HEK293 (cell line): ENCODE measurements at regions not wholly inside any gene's neighbourhood (a gene's known extent, or its start where the extent isn't known, plus 50 kb on each side); places are given as distances from the start of the nearest gene placed in this dataset.

Experiments used
- CTCF ChIA-PET: fragments of 350-600 bp; formaldehyde crosslinking; extraction: SDS; loops from one replicate; lab custom pipeline; 2021; ENCODE audit warnings: antibody characterized with exemption; lab: Yijun Ruan, JAX
- POLR2A ChIA-PET: fragments of 300-600 bp; formaldehyde crosslinking; extraction: SDS; loops from one replicate; lab custom pipeline; 2020; ENCODE audit warnings: antibody characterized with exemption, inconsistent platforms; lab: Yijun Ruan, JAX
- H3K27ac ChIP-seq: fragments of 200-500 bp; sonication (Bioruptor generic); 2 replicates; pipeline ENCODE4 v1.5.1; 2014; ENCODE audit warnings: low read depth, low read length, control low read depth, inconsistent platforms; ENCODE audit errors: extremely low read depth
- H3K36me3 ChIP-seq, 2 experiments: fragments of 200-500 bp in 1 of 2; sonication (Bioruptor generic) in 1 of 2; 1 replicate in 1 of 2; 2 replicates in 1 of 2; pipeline ENCODE4 v1.5.1; 2014 to 2017; ENCODE audit warnings: inconsistent platforms in 2 of 2, low read length in 2 of 2; ENCODE audit not compliant: control insufficient read depth in 2 of 2, insufficient read depth in 1 of 2
- H3K4me1 ChIP-seq: fragments of 200-500 bp; sonication (Bioruptor generic); 2 replicates; pipeline ENCODE4 v1.5.1; 2014; ENCODE audit warnings: mild to moderate bottlenecking, low read length, inconsistent platforms; ENCODE audit not compliant: control insufficient read depth, insufficient read depth
- H3K4me3 ChIP-seq: 2 replicates; pipeline ENCODE4 v1.5.1; 2011; ENCODE audit warnings: low read depth, mild to moderate bottlenecking, control low read depth, low read length, moderate library complexity
- H3K9me3 ChIP-seq: fragments of 200-500 bp; sonication (Bioruptor generic); 2 replicates; pipeline ENCODE4 v1.5.1; 2014; ENCODE audit warnings: low read depth, low read length, inconsistent platforms; ENCODE audit not compliant: control insufficient read depth, insufficient read depth
- IKZF3 ChIP-seq: fragments of 450-650 bp; IDR thresholded peaks from 2 replicates; pipeline ENCODE4 v1.5.0; 2018; ENCODE audit warnings: missing biosample characterization, mild to moderate bottlenecking, missing genetic modification characterization, moderate library complexity
- KLF10 ChIP-seq: fragments of 450-650 bp; IDR thresholded peaks from 2 replicates; pipeline ENCODE4 v1.5.1; 2018; ENCODE audit warnings: missing biosample characterization, mild to moderate bottlenecking, missing genetic modification characterization
- MYNN ChIP-seq: fragments of 450-650 bp; formaldehyde crosslinking; IDR thresholded peaks from 2 replicates; pipeline ENCODE4 v1.5.1; 2016; ENCODE audit warnings: missing biosample characterization, missing genetic modification characterization, borderline replicate concordance
- SALL2 ChIP-seq: fragments of 450-650 bp; formaldehyde crosslinking; IDR thresholded peaks from 2 replicates; pipeline ENCODE4 v1.5.0; 2017; ENCODE audit warnings: missing biosample characterization, mild to moderate bottlenecking, missing genetic modification characterization, borderline replicate concordance
- SCRT1 ChIP-seq: fragments of 450-650 bp; formaldehyde crosslinking; IDR thresholded peaks from 2 replicates; pipeline ENCODE4 v1.5.1; 2016; ENCODE audit warnings: missing biosample characterization, missing genetic modification characterization, borderline replicate concordance
- SETDB1 ChIP-seq: IDR thresholded peaks from one replicate; pipeline ENCODE4 v1.6.1; 2017; ENCODE audit warnings: mild to moderate bottlenecking, low read length, moderate library complexity, mixed read lengths; ENCODE audit not compliant: insufficient read length
- SP7 ChIP-seq: fragments of 450-650 bp; formaldehyde crosslinking; IDR thresholded peaks from 2 replicates; pipeline ENCODE4 v1.5.1; 2016; ENCODE audit warnings: missing biosample characterization, missing genetic modification characterization
- WT1 ChIP-seq: fragments of 450-650 bp; formaldehyde crosslinking; IDR thresholded peaks from 2 replicates; pipeline ENCODE4 v1.5.1; 2016; ENCODE audit warnings: missing biosample characterization, missing genetic modification characterization
- ZBTB8A ChIP-seq: fragments of 450-650 bp; formaldehyde crosslinking; IDR thresholded peaks from 2 replicates; pipeline ENCODE4 v1.5.1; 2016; ENCODE audit warnings: missing biosample characterization, missing genetic modification characterization
- ZFP37 ChIP-seq: fragments of 450-650 bp; formaldehyde crosslinking; IDR thresholded peaks from 2 replicates; pipeline ENCODE4 v1.5.1; 2016; ENCODE audit warnings: missing biosample characterization, missing genetic modification characterization
- ZNF121 ChIP-seq: fragments of 450-650 bp; formaldehyde crosslinking; IDR thresholded peaks from 2 replicates; pipeline ENCODE4 v1.5.1; 2016; ENCODE audit warnings: missing biosample characterization, missing genetic modification characterization
- ZNF132 ChIP-seq: fragments of 450-650 bp; formaldehyde crosslinking; IDR thresholded peaks from 2 replicates; pipeline ENCODE4 v1.5.1; 2017; ENCODE audit warnings: missing biosample characterization, missing genetic modification characterization, borderline replicate concordance
- ZNF146 ChIP-seq: fragments of 450-650 bp; formaldehyde crosslinking; IDR thresholded peaks from 2 replicates; pipeline ENCODE4 v1.5.1; 2016; ENCODE audit warnings: missing biosample characterization, missing genetic modification characterization
- ZNF148 ChIP-seq: fragments of 450-650 bp; formaldehyde crosslinking; IDR thresholded peaks from 2 replicates; pipeline ENCODE4 v1.5.0; 2017; ENCODE audit warnings: missing biosample characterization, missing genetic modification characterization, borderline replicate concordance
- ZNF155 ChIP-seq: fragments of 450-650 bp; formaldehyde crosslinking; IDR thresholded peaks from 2 replicates; pipeline ENCODE4 v1.5.1; 2016; ENCODE audit warnings: missing biosample characterization, missing genetic modification characterization
- ZNF223 ChIP-seq: fragments of 450-650 bp; formaldehyde crosslinking; IDR thresholded peaks from 2 replicates; pipeline ENCODE4 v1.5.1; 2016; ENCODE audit warnings: missing biosample characterization, missing genetic modification characterization
- ZNF292 ChIP-seq: fragments of 450-650 bp; formaldehyde crosslinking; IDR thresholded peaks from 2 replicates; pipeline ENCODE4 v1.5.1; 2016; ENCODE audit warnings: low read depth, missing biosample characterization, missing genetic modification characterization, borderline replicate concordance
- ZNF354C ChIP-seq: fragments of 450-650 bp; formaldehyde crosslinking; IDR thresholded peaks from 2 replicates; pipeline ENCODE4 v1.5.1; 2016; ENCODE audit warnings: missing biosample characterization, missing genetic modification characterization, low read depth, borderline replicate concordance
- ZNF37A ChIP-seq: fragments of 450-650 bp; IDR thresholded peaks from 2 replicates; pipeline ENCODE4 v1.5.1; 2018; ENCODE audit warnings: missing biosample characterization, missing genetic modification characterization
- ZNF473 ChIP-seq: fragments of 450-650 bp; formaldehyde crosslinking; IDR thresholded peaks from 2 replicates; pipeline ENCODE4 v1.5.1; 2017; ENCODE audit warnings: missing biosample characterization, missing genetic modification characterization
- ZNF510 ChIP-seq: fragments of 450-650 bp; formaldehyde crosslinking; IDR thresholded peaks from 2 replicates; pipeline ENCODE4 v1.5.1; 2018; ENCODE audit warnings: mild to moderate bottlenecking, missing genetic modification characterization, missing biosample characterization; ENCODE audit not compliant: insufficient replicate concordance
- ZNF514 ChIP-seq: fragments of 450-650 bp; formaldehyde crosslinking; IDR thresholded peaks from 2 replicates; pipeline ENCODE4 v1.5.1; 2016; ENCODE audit warnings: missing biosample characterization, missing genetic modification characterization
- ZNF530 ChIP-seq: fragments of 450-650 bp; formaldehyde crosslinking; IDR thresholded peaks from 2 replicates; pipeline ENCODE4 v1.5.1; 2016; ENCODE audit warnings: low read depth, missing biosample characterization, missing genetic modification characterization
- ZNF548 ChIP-seq: fragments of 450-650 bp; formaldehyde crosslinking; IDR thresholded peaks from 2 replicates; pipeline ENCODE4 v1.5.1; 2016; ENCODE audit warnings: missing biosample characterization, missing genetic modification characterization
- ZNF555 ChIP-seq: fragments of 450-650 bp; formaldehyde crosslinking; conservative IDR thresholded peaks from 2 replicates; pipeline ENCODE4 v1.5.1; 2017; ENCODE audit warnings: missing biosample characterization, mild to moderate bottlenecking, missing genetic modification characterization, inconsistent platforms
- ZNF624 ChIP-seq: fragments of 450-650 bp; formaldehyde crosslinking; IDR thresholded peaks from 2 replicates; pipeline ENCODE4 v1.5.1; 2017; ENCODE audit warnings: missing biosample characterization, missing genetic modification characterization
- ZNF629 ChIP-seq: fragments of 450-650 bp; formaldehyde crosslinking; IDR thresholded peaks from 2 replicates; pipeline ENCODE4 v1.5.1; 2017; ENCODE audit warnings: missing biosample characterization, missing genetic modification characterization
- ZNF664 ChIP-seq: fragments of 450-650 bp; formaldehyde crosslinking; IDR thresholded peaks from 2 replicates; pipeline ENCODE4 v1.5.1; 2016; ENCODE audit warnings: missing biosample characterization, missing genetic modification characterization
- ZNF707 ChIP-seq: fragments of 450-650 bp; formaldehyde crosslinking; IDR thresholded peaks from 2 replicates; pipeline ENCODE4 v1.5.1; 2016; ENCODE audit warnings: missing biosample characterization, missing genetic modification characterization
- ZNF776 ChIP-seq: fragments of 450-650 bp; formaldehyde crosslinking; IDR thresholded peaks from 2 replicates; pipeline ENCODE4 v1.5.0; 2017; ENCODE audit warnings: missing biosample characterization, missing genetic modification characterization, borderline replicate concordance
- ZNF777 ChIP-seq: fragments of 450-650 bp; formaldehyde crosslinking; IDR thresholded peaks from 2 replicates; pipeline ENCODE4 v1.5.1; 2017; ENCODE audit warnings: missing biosample characterization, missing genetic modification characterization, borderline replicate concordance
- ZSCAN23 ChIP-seq: fragments of 450-650 bp; formaldehyde crosslinking; IDR thresholded peaks from 2 replicates; pipeline ENCODE4 v1.5.1; 2016; ENCODE audit warnings: missing biosample characterization, missing genetic modification characterization
- TF ChIP-seq, protein P1 (sequence below): fragments of 450-650 bp; IDR thresholded peaks from 2 replicates; pipeline ENCODE4 v1.5.1; 2018; ENCODE audit warnings: missing biosample characterization, missing genetic modification characterization

DNA sequence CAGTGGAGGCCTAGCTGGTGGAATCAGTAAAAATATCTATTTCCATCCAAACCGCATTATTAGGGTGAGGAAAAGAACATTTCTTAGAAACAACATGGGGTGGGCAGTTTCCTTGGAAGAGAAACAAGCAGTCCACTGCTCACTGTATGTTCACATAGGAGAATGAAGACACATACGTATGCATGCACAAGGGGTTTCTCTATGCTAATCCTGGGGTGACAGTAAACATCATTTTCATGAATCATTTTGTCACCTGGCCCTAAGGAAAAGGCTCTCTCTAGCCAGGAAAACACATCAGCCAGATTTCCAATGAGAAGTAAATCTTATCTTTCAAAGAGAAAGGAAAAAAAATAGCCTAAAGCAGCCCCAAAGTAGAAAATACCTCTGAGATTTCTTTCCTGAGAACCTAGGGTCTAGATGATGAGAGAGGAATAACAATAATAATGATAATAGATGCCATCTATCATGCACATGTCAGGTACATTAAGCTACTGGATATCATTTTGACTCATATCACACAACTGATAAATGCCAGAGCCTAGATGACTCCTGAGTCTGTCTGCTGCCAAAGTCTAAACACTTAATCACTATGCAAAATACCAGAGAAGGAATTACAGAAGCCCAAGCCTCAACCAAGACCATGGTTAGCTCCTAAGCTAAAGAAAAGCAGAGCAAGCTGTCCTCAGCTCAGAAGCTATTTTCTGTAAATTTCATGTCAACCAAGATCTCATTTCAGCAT, 520.5 kb upstream of the TMPO start (continued):
- TF ChIP-seq ZNF155 (tag by site-specific recombination): no peak

DNA sequence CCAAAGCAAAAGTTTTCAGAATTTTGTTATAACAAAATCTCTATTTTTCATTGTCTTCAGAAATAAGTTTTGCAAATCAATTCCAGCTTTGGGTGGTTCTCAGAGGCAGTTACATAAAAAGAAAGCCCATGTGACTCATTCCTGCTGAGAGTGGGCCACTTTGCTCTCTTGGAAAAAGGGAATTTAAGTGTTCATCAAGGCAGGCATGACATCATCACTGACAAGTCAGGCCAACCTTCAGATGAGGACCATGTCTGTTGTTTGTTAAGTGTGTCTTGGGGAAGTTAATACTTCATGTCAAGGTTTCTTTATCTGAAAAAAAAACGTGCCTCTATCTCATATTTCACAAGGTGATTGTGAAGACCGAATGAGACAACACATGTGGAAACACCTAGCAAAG, 519.8 kb upstream of the TMPO start:
- Histone ChIP-seq H3K4me3 (no peak overlapping the region), H3K4me1 (no peaks in the 10 kb centered on the region), H3K9me3 (no peaks in the 10 kb centered on the region), H3K27ac (no peak overlapping the region), H3K36me3 (no peaks in the 10 kb centered on the region)
- CTCF ChIA-PET: interaction anchor here (1.0 kb wide), 1 partner anchor 35 kb away, joined by 4 read pairs; no protein-coding TSS in a partner anchor
- POLR2A ChIA-PET: no interaction called here
- no peak for TF ChIP-seq ZNF132
- TF ChIP-seq ZNF121 (tag by site-specific recombination): no peak
- TF ChIP-seq ZNF148 (tag by site-specific recombination): no peak
- TF ChIP-seq, protein P1, sequence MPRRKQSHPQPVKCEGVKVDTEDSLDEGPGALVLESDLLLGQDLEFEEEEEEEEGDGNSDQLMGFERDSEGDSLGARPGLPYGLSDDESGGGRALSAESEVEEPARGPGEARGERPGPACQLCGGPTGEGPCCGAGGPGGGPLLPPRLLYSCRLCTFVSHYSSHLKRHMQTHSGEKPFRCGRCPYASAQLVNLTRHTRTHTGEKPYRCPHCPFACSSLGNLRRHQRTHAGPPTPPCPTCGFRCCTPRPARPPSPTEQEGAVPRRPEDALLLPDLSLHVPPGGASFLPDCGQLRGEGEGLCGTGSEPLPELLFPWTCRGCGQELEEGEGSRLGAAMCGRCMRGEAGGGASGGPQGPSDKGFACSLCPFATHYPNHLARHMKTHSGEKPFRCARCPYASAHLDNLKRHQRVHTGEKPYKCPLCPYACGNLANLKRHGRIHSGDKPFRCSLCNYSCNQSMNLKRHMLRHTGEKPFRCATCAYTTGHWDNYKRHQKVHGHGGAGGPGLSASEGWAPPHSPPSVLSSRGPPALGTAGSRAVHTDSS (tag by site-specific recombination): no peak
- TF ChIP-seq ZNF777 (tag by site-specific recombination): no peak
- no peak for TF ChIP-seq ZBTB8A (tag by site-specific recombination)
- no peak for TF ChIP-seq ZNF292
- TF ChIP-seq SETDB1: no peak
- TF ChIP-seq ZSCAN23 (tag by site-specific recombination): no peak
- TF ChIP-seq WT1 (tag by site-specific recombination): no peak
- no peak for TF ChIP-seq ZNF473 (tag by site-specific recombination)
- TF ChIP-seq SCRT1: no peak
- TF ChIP-seq ZNF707: no peak
- no peak for TF ChIP-seq KLF10 (tag by site-specific recombination)
- no peak for TF ChIP-seq ZNF624 (tag by site-specific recombination)
- TF ChIP-seq ZNF510: no peak
- no peak for TF ChIP-seq ZNF37A (tag by site-specific recombination)
- TF ChIP-seq ZNF664 (tag by site-specific recombination): no peak
- no peak for TF ChIP-seq SP7 (tag by site-specific recombination)

GRCh38 chr12:98001430-98001829, 514.0 kb upstream of the TMPO start:
- POLR2A ChIA-PET: no interaction called here
- CTCF ChIA-PET: interaction anchor here (0.6 to 0.9 kb wide), 2 partner anchors 33 to 40 kb away, joined by 3 read pairs; no protein-coding TSS in a partner anchor
- H3K27ac ChIP-seq: no peak overlapping the region
- no peaks in the 10 kb centered on the region for H3K9me3 ChIP-seq
- H3K4me3 ChIP-seq: no peak overlapping the region
- H3K4me1 ChIP-seq: no peaks in the 10 kb centered on the region
- H3K36me3 ChIP-seq: no peaks in the 10 kb centered on the region
- TF ChIP-seq MYNN (tag by site-specific recombination) (no peak), ZNF146 (tag by site-specific recombination) (no peak), ZNF664 (tag by site-specific recombination) (no peak), ZNF354C (tag by site-specific recombination) (no peak), SALL2 (tag by site-specific recombination) (no peak), ZNF555 (tag by site-specific recombination) (no peak), ZNF514 (no peak), ZNF777 (tag by site-specific recombination) (no peak), ZNF548 (tag by site-specific recombination) (no peak), ZNF530 (tag by site-specific recombination) (no peak), ZNF510 (no peak), ZNF776 (tag by site-specific recombination) (no peak), ZNF629 (tag by site-specific recombination) (no peak), ZNF223 (tag by site-specific recombination) (no peak), IKZF3 (no peak), ZFP37 (tag by site-specific recombination) (no peak)
